ENCODE measurements at regions not wholly inside any gene's neighbourhood (a gene's known extent, or its start where the extent isn't known, plus 50 kb on each side); places are given as distances from the start of the nearest gene placed in this dataset.

DNA sequence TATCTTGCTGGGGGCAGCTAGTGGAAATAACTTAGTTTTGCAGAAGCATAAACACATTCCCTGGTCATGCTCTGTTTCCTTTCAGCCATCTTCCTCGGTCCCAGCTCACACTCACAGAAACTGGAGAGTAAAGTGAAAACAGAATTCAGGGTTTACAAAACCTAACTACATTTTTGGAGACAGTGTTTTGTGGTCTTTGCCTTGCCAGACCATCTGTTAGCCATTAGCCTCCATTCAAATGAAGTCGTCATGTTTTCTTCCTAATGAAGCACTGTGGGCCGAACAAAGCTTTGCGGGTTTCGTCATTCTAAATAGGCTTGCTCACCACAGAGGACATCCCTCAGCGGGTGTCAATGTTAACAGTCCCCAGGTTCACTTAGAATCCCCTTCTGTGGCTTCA is 214.6 kb upstream of the TMEM72 start:
- TF ChIP-seq POLR2AphosphoS5 (IDR thresholded peaks at IDR 0.05): no peak
- no peak for TF ChIP-seq CTCF (IDR thresholded peaks at IDR 0.05 in 8 of 11, conservative IDR thresholded peaks at IDR 0.05 in 3 of 11)
- TF ChIP-seq POLR2A (IDR thresholded peaks at IDR 0.05): no peak

Measured in spleen (tissue), 7 donors.